WERI-Rb-1 (cell line): ENCODE measurements at regions not wholly inside any gene's neighbourhood (a gene's known extent, or its start where the extent isn't known, plus 50 kb on each side); places are given as distances from the start of the nearest gene placed in this dataset.

Source experiments
- DNase-seq: peaks from one replicate; pipeline ENCODE4 v3.0.0-alpha.2; 2020
- H3K27ac ChIP-seq: fragments of 250-450 bp; sonication (Bioruptor Pico); 2 replicates; pipeline ENCODE4 v1.5.1; 2020; ENCODE audit warnings: mild to moderate bottlenecking, moderate library complexity
- H3K27me3 ChIP-seq: fragments of 250-450 bp; sonication (Bioruptor Pico); 2 replicates; pipeline ENCODE4 v1.5.1; 2021; ENCODE audit warnings: mild to moderate bottlenecking, low read depth, moderate library complexity; ENCODE audit not compliant: insufficient read depth, severe bottlenecking
- H3K36me3 ChIP-seq: fragments of 250-450 bp; sonication (Bioruptor Pico); 2 replicates; pipeline ENCODE4 v1.5.1; 2020; ENCODE audit warnings: mild to moderate bottlenecking, moderate library complexity
- H3K4me3 ChIP-seq: 2 replicates; pipeline ENCODE4 v1.5.1; 2011; ENCODE audit warnings: low read depth, mild to moderate bottlenecking, control low read depth, low read length
- H3K9me3 ChIP-seq: fragments of 250-450 bp; sonication (Bioruptor Pico); 2 replicates; pipeline ENCODE4 v1.5.1; 2021; ENCODE audit warnings: mild to moderate bottlenecking, moderate library complexity; ENCODE audit not compliant: severe bottlenecking
- TF ChIP-seq, protein P1 (sequence below): IDR thresholded peaks from 2 replicates; pipeline ENCODE4 v1.5.1; 2011; ENCODE audit warnings: low read depth, mild to moderate bottlenecking, control low read depth, inconsistent platforms, low read length

DNA sequence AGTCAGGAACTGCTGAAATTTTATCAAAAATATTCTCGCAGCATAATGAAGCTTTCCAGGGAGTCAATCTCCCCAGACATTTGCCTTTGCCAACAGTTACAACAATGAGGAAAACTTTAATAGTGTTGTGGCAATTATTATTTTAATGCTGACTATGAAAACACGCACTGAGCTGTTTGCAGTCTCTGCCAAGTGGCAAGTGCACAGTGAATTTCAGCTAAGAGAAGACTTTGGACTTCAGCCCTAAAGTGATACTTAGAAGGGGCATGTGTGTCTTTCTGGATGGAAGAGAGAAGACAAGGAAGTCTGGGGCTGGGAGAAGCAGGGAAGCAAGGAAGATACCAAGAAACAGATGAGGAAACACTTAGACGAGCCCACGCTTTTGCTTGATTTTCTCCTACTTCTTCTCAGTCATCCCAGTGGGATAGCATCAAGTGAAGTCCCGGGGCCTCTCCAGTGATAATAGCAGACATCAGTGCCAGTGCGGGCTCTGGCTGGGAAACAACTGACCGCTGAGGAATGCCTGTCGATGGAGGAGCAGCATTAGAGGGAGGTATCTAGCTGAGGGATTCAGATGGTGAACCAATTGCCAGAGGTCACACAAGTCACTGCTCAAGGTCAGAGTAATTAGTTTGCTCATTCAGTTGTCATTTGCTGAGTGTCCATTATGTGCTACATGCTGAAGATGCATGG is 196.3 kb downstream of the TTLL7 start:
- no peaks in the 10 kb centered on the region for H3K27me3 ChIP-seq
- no peak overlapping the region for H3K4me3 ChIP-seq
- no peaks in the 10 kb centered on the region for H3K36me3 ChIP-seq
- DNase-seq, result no peak
- TF ChIP-seq, protein P1, sequence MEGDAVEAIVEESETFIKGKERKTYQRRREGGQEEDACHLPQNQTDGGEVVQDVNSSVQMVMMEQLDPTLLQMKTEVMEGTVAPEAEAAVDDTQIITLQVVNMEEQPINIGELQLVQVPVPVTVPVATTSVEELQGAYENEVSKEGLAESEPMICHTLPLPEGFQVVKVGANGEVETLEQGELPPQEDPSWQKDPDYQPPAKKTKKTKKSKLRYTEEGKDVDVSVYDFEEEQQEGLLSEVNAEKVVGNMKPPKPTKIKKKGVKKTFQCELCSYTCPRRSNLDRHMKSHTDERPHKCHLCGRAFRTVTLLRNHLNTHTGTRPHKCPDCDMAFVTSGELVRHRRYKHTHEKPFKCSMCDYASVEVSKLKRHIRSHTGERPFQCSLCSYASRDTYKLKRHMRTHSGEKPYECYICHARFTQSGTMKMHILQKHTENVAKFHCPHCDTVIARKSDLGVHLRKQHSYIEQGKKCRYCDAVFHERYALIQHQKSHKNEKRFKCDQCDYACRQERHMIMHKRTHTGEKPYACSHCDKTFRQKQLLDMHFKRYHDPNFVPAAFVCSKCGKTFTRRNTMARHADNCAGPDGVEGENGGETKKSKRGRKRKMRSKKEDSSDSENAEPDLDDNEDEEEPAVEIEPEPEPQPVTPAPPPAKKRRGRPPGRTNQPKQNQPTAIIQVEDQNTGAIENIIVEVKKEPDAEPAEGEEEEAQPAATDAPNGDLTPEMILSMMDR, result no peak
- H3K9me3 ChIP-seq, result no peaks in the 10 kb centered on the region
- H3K27ac ChIP-seq, result no peak overlapping the region

DNA sequence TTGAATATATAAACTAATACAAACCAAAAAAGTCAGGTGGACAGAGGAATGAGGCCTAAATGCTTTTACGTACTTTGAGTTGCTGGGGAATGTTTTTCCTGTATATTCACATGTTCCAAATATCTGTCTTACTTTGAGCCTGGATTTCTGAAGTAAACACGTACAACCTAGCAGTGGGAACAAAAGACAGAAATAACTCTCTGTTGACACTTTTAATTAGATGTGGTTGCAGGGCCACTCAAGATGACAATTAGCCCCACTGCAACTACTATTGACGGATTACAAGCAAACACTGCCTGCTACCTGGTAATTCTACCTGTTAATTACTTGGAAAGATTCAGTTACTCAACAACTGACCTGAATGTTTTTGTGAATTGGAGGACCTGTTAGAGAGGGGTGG is 196.9 kb downstream of the TTLL7 start:
- Histone ChIP-seq H3K27me3 (no peaks in the 10 kb centered on the region), H3K9me3 (no peaks in the 10 kb centered on the region), H3K4me3 (no peak overlapping the region), H3K27ac (no peak overlapping the region), H3K36me3 (no peaks in the 10 kb centered on the region)
- no peak for DNase-seq
- TF ChIP-seq, protein P1, result no peak

DNA sequence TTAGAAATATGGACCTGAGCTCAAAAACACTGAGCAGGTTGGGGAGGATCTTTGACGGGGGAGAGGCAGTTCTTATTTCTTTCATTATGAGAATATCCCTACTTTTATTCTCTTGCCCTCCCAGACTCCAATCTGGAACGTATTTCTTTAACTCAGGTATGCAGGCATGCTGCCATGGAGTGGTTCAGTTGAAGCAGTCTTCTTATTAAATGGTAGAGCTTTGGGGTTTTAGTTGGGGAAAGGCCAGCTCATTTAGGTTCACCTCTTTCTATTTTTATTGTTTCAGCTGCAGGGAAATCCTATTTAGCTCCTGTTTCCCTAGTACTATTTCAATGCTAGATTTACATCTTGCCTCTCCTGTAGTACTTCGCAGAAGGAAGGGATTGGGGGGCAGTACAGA is 198.9 kb downstream of the TTLL7 start:
- H3K27me3 ChIP-seq, result no peaks in the 10 kb centered on the region
- no peak overlapping the region for H3K27ac ChIP-seq
- no peaks in the 10 kb centered on the region for H3K9me3 ChIP-seq
- no peaks in the 10 kb centered on the region for H3K36me3 ChIP-seq
- TF ChIP-seq, protein P1, result no peak
- DNase-seq, result no peak
- H3K4me3 ChIP-seq, result no peak overlapping the region

DNA sequence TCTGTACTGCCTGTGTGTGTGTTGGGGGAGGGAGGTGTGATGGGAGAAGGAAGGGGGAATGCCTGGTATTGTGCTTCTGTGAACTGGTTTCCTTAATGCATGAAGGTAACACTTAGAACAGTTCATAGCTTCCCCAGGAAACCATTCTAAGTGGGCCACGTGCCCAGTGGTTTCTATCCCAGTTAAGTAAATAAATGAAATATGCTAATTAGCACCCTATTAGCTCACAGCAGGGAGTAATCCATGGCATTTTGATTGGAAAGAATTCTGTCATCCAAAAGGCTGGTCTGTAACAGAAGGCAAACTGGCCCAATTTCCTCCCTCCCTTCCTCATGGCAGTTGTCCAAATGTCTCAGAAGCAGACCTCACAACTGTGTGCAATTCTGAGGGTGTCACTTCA is 199.3 kb downstream of the TTLL7 start:
- Histone ChIP-seq H3K9me3 (no peaks in the 10 kb centered on the region), H3K36me3 (no peaks in the 10 kb centered on the region), H3K27me3 (no peaks in the 10 kb centered on the region), H3K4me3 (no peak overlapping the region), H3K27ac (no peak overlapping the region)
- DNase-seq, result no peak
- TF ChIP-seq, protein P1, result no peak

DNA sequence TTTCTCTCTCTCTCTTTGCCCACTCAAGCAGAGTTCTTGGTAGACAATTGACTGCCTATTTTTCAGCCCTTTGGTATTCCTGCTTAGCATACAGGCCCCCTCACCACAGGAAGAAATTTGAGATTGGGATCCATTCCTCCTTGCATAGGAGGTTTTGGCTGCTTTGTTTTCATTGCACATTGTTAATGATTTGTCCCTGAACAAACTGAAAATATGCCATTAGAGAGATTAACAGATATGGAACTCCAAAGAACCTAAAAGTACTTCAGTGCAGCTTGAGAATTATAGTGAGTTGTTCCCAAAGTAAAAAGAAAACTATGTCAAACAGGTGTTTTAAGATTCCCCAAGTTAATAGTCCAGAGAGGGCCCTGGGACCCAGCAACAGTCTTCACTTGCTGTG is 200.0 kb downstream of the TTLL7 start:
- Histone ChIP-seq H3K9me3 (no peaks in the 10 kb centered on the region), H3K36me3 (no peaks in the 10 kb centered on the region), H3K4me3 (no peak overlapping the region), H3K27me3 (no peaks in the 10 kb centered on the region), H3K27ac (no peak overlapping the region)
- no peak for DNase-seq
- TF ChIP-seq, protein P1, result no peak

DNA sequence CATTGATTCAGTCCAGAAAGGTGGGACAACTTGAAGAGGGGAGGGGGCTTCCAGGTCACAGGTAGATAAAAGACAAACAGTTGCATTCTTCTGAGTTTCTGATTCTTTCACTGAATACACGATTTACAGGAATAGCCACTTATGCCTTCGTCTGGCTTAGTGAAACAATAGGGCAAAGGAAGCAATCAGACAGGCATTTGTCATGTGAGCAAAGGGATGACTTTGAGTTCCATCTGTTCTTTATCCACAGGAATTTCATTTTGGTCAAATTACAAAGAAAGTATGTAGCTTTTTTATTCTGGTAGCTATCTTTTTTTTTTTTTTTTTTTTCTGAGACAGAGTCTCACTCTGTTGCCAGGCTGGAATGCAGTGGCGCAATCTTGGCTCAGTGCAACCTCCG is 202.5 kb downstream of the TTLL7 start:
- Histone ChIP-seq H3K4me3 (no peak overlapping the region), H3K9me3 (no peaks in the 10 kb centered on the region), H3K27ac (no peak overlapping the region), H3K36me3 (no peaks in the 10 kb centered on the region), H3K27me3 (no peaks in the 10 kb centered on the region)
- no peak for DNase-seq
- TF ChIP-seq, protein P1, result no peak
